GM12878 (cell line): ENCODE measurements at regions not wholly inside any gene's neighbourhood (a gene's known extent, or its start where the extent isn't known, plus 50 kb on each side); places are given as distances from the start of the nearest gene placed in this dataset.

Source experiments
- ATAC-seq: fragments of 200-7000 bp; cut with Tn5 transposase; 3 replicates; pipeline ENCODE4 v1.9.1; 2020; ENCODE audit warnings: mild to moderate bottlenecking, moderate library complexity
- BruUV-seq: library from RNA; stranded (reverse); fragments of 400-500 nt; replicated peaks from 2 replicates; lab custom pipeline; 2021; lab: Mats Ljungman, UMichigan
- CTCF ChIA-PET: fragments of 300-600 bp; sonication (Branson Sonifier 250); formaldehyde crosslinking; extraction: SDS; loops from one replicate; lab custom pipeline; 2021; ENCODE audit warnings: inconsistent platforms; lab: Yijun Ruan, JAX
- POLR2A ChIA-PET: fragments of 350-600 bp; formaldehyde crosslinking; extraction: SDS; loops from one replicate; lab custom pipeline; 2021; ENCODE audit warnings: inconsistent platforms; lab: Charles Lee
- RAD21 ChIA-PET: fragments of 300-600 bp; sonication (Branson Sonifier 250); formaldehyde crosslinking; loops from one replicate; lab custom pipeline; 2023; ENCODE audit warnings: antibody characterized with exemption; ENCODE audit not compliant: unreplicated experiment; lab: Charles Lee
- SMC1A ChIA-PET: fragments of 300-600 bp; sonication (Branson Sonifier 250); formaldehyde crosslinking; loops from one replicate; lab custom pipeline; 2023; ENCODE audit not compliant: unreplicated experiment, uncharacterized antibody; lab: Charles Lee
- DNase-seq: peaks from one replicate; pipeline ENCODE4 v3.0.0-alpha.2; 2011; ENCODE audit warnings: low read depth, low spot score
- FAIRE-seq: peaks from 3 replicates; lab custom pipeline; 2011; peaks lifted over from hg19 to GRCh38; lab: Jason Lieb, UNC
- H2AFZ ChIP-seq: 2 replicates; pipeline ENCODE4 v1.6.0; 2011; ENCODE audit warnings: low read depth, low read length, control low read depth; ENCODE audit not compliant: control insufficient read depth
- H3K27ac ChIP-seq: 2 replicates; pipeline ENCODE4 v1.5.1; 2011; ENCODE audit warnings: control low read depth; ENCODE audit not compliant: control insufficient read depth, insufficient read depth
- H3K27me3 ChIP-seq, 2 experiments: replicated peaks in 1 of 2; 2 replicates each; pipeline versions ENCODE4 v1.6.0 to v1.6.1; 2011; ENCODE audit warnings: low read length in 1 of 2; ENCODE audit not compliant: control insufficient read depth in 2 of 2, insufficient read depth in 2 of 2
- H3K36me3 ChIP-seq, 2 experiments: 2 replicates each; pipeline ENCODE4 v1.5.1; 2011; ENCODE audit warnings: low read length in 1 of 2; ENCODE audit not compliant: control insufficient read depth in 2 of 2, insufficient read depth in 2 of 2
- H3K4me1 ChIP-seq: 2 replicates; pipeline ENCODE4 v1.6.1; 2011; ENCODE audit warnings: mild to moderate bottlenecking, low read length, moderate library complexity, mixed read lengths; ENCODE audit not compliant: control insufficient read depth, insufficient read depth
- H3K4me2 ChIP-seq: 2 replicates; pipeline ENCODE4 v1.6.0; 2011; ENCODE audit warnings: control low read depth; ENCODE audit not compliant: control insufficient read depth, insufficient read depth
- H3K4me3 ChIP-seq: fragments of 200-600 bp; sonication (generic); 2 replicates; pipeline ENCODE4 v1.5.1; 2016
- H3K79me2 ChIP-seq: 2 replicates; pipeline ENCODE4 v1.6.0; 2011; ENCODE audit warnings: low read length; ENCODE audit not compliant: control insufficient read depth, insufficient read depth
- H3K9ac ChIP-seq: 2 replicates; pipeline ENCODE4 v1.8.0; 2011; ENCODE audit warnings: low read length, control low read depth, mixed read lengths; ENCODE audit not compliant: control insufficient read depth, insufficient read depth
- H3K9me3 ChIP-seq: replicated peaks from 3 replicates; pipeline ENCODE4 v1.5.1; 2011; ENCODE audit warnings: mild to moderate bottlenecking, low read length; ENCODE audit not compliant: control insufficient read depth, insufficient read depth
- H4K20me1 ChIP-seq: 2 replicates; pipeline ENCODE4 v1.6.0; 2011; ENCODE audit not compliant: control insufficient read depth, insufficient read depth
- CHD1 ChIP-seq: IDR thresholded peaks from 2 replicates; pipeline ENCODE4 v1.6.1; 2012; ENCODE audit warnings: low read depth, low read length, improper control_type of control experiment
- CREM ChIP-seq: IDR thresholded peaks from 2 replicates; pipeline ENCODE4 v1.6.1; 2014; ENCODE audit warnings: antibody characterized with exemption, low read depth
- EP300 ChIP-seq, 2 experiments: fragments of 150-350 bp in 1 of 2; IDR thresholded peaks; 2 replicates each; pipeline ENCODE4 v1.6.1; 2011 to 2012; ENCODE audit warnings: low read depth in 2 of 2, low read length in 2 of 2, borderline replicate concordance in 1 of 2, improper control_type of control experiment in 1 of 2, inconsistent platforms in 1 of 2; ENCODE audit not compliant: control insufficient read depth in 1 of 2
- ETV6 ChIP-seq, 2 experiments: fragments of 450-650 bp in 1 of 2; IDR thresholded peaks in 1 of 2; conservative IDR thresholded peaks in 1 of 2; 2 replicates each; pipeline ENCODE4 v1.6.1; 2014; ENCODE audit warnings: antibody characterized with exemption in 1 of 2, borderline replicate concordance in 1 of 2, low read depth in 1 of 2, mild to moderate bottlenecking in 1 of 2, moderate library complexity in 1 of 2
- GATAD2B ChIP-seq: fragments of 450-650 bp; conservative IDR thresholded peaks from 2 replicates; pipeline ENCODE4 v1.6.1; 2017; ENCODE audit warnings: low read depth, mild to moderate bottlenecking, moderate library complexity
- MTA2 ChIP-seq: fragments of 450-650 bp; IDR thresholded peaks from 2 replicates; pipeline ENCODE4 v1.6.1; 2016; ENCODE audit warnings: low read depth, mild to moderate bottlenecking, moderate library complexity
- NR2F1 ChIP-seq: fragments of 450-650 bp; conservative IDR thresholded peaks from 2 replicates; pipeline ENCODE4 v1.6.1; 2017; ENCODE audit warnings: mild to moderate bottlenecking
- SMC3 ChIP-seq: IDR thresholded peaks from 2 replicates; pipeline ENCODE4 v1.6.1; 2011; ENCODE audit warnings: low read length, improper control_type of control experiment, borderline replicate concordance
- WRNIP1 ChIP-seq: IDR thresholded peaks from 2 replicates; pipeline ENCODE4 v1.6.1; 2011; ENCODE audit warnings: low read depth, low read length, improper control_type of control experiment, borderline replicate concordance
- ZSCAN29 ChIP-seq: fragments of 450-650 bp; IDR thresholded peaks from 2 replicates; pipeline ENCODE4 v1.6.1; 2017; ENCODE audit warnings: mild to moderate bottlenecking, moderate library complexity
- WGBS: methylation state at CpG from one replicate; pipeline ENCODE4 v1.1.6; 2016; ENCODE audit warnings: low lambda C conversion rate; ENCODE audit not compliant: insufficient replicate concordance, insufficient coverage; ENCODE audit errors: missing lambda C conversion rate; 5-methylcytosine and 5-hydroxymethylcytosine counted together
- in situ Hi-C: fragments of 300-500 bp; cut with MboI; formaldehyde crosslinking; loops from 9 replicates; pipeline ENCODE4 v1.14.3; 2018; ENCODE audit warnings: mixed read lengths
- intact Hi-C: fragments of 100-400 bp; cut with micrococcal nuclease; formaldehyde crosslinking; loops from one replicate; pipeline ENCODE4 v1.14.2; 2022; ENCODE audit not compliant: unreplicated experiment
- TF ChIP-seq, protein P1 (sequence below), 3 experiments: IDR thresholded peaks in 2 of 3; conservative IDR thresholded peaks in 1 of 3; 2 replicates each; pipeline ENCODE4 v1.5.1; 2011; ENCODE audit warnings: low read depth in 3 of 3, low read length in 3 of 3, mild to moderate bottlenecking in 3 of 3, control low read depth in 2 of 3, moderate library complexity in 2 of 3, inconsistent platforms in 1 of 3, mixed read lengths in 1 of 3; ENCODE audit not compliant: control insufficient read depth in 2 of 3, insufficient read depth in 1 of 3; ENCODE audit errors: extremely low read depth in 1 of 3
- TF ChIP-seq, protein P2 (sequence below): fragments of 450-650 bp; formaldehyde crosslinking; IDR thresholded peaks from 2 replicates; pipeline ENCODE4 v1.5.0; 2022; ENCODE audit warnings: mild to moderate bottlenecking, missing genetic modification characterization

DNA sequence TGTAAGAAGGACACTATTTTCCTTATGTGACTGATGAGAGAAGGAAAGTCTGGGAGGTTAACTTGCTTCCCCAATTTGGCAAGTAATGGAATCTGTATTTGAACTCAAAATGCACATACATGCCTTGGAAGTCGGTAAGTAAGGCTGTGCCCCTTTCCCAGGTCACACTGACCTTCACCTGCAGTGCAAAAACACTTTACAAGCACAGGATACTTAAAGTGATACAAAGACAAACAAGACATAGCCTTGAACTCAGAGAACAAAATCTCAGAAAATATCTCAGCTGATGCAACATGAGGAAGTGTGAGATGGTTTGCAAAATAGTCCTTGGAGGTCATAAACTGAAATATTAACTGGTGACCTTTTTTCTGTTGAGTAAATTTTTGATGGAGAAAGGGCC lies 251.1 kb downstream of the RAB38 start:
- no TSS peak for BruUV-seq
- ChIA-PET CTCF (no interaction called here), POLR2A (interaction anchor here (0.6 kb wide), 1 partner anchor 21 kb away, joined by 3 read pairs; no protein-coding TSS in a partner anchor), RAD21 (no interaction called here), SMC1A (no interaction called here)
- Histone ChIP-seq H3K27me3 (no peaks in the 10 kb centered on the region), H2AFZ (no peak overlapping the region), H3K9ac (no peak overlapping the region), H3K36me3 (no peaks in the 10 kb centered on the region), H3K27ac (no peak overlapping the region), H3K4me3 (no peak overlapping the region), H3K4me2 (no peak overlapping the region), H3K4me1 (no peaks in the 10 kb centered on the region), H4K20me1 (no peaks in the 10 kb centered on the region), H3K79me2 (no peaks in the 10 kb centered on the region), H3K9me3 (no peaks in the 10 kb centered on the region)
- in situ Hi-C loops: no loop called here
- TF ChIP-seq ZSCAN29 (no peak), CHD1 (no peak), ETV6 (conservative IDR thresholded peaks at IDR 0.05 in 1 of 2, IDR thresholded peaks at IDR 0.05 in 1 of 2; ENCODE audit: borderline replicate concordance in 1 of 2, low read depth in 1 of 2) (no peak), MTA2 (no peak), WRNIP1 (no peak), SMC3 (no peak), CREM (no peak), GATAD2B (no peak), NR2F1 (no peak), EP300 (IDR thresholded peaks at IDR 0.05; ENCODE audit: borderline replicate concordance in 1 of 2, control insufficient read depth in 1 of 2, low read depth in 2 of 2, low read length in 2 of 2) (no peak)
- TF ChIP-seq, protein P1, sequence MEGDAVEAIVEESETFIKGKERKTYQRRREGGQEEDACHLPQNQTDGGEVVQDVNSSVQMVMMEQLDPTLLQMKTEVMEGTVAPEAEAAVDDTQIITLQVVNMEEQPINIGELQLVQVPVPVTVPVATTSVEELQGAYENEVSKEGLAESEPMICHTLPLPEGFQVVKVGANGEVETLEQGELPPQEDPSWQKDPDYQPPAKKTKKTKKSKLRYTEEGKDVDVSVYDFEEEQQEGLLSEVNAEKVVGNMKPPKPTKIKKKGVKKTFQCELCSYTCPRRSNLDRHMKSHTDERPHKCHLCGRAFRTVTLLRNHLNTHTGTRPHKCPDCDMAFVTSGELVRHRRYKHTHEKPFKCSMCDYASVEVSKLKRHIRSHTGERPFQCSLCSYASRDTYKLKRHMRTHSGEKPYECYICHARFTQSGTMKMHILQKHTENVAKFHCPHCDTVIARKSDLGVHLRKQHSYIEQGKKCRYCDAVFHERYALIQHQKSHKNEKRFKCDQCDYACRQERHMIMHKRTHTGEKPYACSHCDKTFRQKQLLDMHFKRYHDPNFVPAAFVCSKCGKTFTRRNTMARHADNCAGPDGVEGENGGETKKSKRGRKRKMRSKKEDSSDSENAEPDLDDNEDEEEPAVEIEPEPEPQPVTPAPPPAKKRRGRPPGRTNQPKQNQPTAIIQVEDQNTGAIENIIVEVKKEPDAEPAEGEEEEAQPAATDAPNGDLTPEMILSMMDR (IDR thresholded peaks at IDR 0.05 in 2 of 3, conservative IDR thresholded peaks at IDR 0.05 in 1 of 3; ENCODE audit: control insufficient read depth in 2 of 3, extremely low read depth in 1 of 3, insufficient read depth in 1 of 3, low read depth in 3 of 3, low read length in 3 of 3): no peak
- TF ChIP-seq, protein P2, sequence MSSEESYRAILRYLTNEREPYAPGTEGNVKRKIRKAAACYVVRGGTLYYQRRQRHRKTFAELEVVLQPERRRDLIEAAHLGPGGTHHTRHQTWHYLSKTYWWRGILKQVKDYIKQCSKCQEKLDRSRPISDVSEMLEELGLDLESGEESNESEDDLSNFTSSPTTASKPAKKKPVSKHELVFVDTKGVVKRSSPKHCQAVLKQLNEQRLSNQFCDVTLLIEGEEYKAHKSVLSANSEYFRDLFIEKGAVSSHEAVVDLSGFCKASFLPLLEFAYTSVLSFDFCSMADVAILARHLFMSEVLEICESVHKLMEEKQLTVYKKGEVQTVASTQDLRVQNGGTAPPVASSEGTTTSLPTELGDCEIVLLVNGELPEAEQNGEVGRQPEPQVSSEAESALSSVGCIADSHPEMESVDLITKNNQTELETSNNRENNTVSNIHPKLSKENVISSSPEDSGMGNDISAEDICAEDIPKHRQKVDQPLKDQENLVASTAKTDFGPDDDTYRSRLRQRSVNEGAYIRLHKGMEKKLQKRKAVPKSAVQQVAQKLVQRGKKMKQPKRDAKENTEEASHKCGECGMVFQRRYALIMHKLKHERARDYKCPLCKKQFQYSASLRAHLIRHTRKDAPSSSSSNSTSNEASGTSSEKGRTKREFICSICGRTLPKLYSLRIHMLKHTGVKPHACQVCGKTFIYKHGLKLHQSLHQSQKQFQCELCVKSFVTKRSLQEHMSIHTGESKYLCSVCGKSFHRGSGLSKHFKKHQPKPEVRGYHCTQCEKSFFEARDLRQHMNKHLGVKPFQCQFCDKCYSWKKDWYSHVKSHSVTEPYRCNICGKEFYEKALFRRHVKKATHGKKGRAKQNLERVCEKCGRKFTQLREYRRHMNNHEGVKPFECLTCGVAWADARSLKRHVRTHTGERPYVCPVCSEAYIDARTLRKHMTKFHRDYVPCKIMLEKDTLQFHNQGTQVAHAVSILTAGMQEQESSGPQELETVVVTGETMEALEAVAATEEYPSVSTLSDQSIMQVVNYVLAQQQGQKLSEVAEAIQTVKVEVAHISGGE: no peak
- no peak for FAIRE-seq
- 0% methylated on average over 1 of the region's 1 CpG for WGBS
- DNase-seq: no peak
- intact Hi-C loops: no loop called here
- no peak for ATAC-seq
